ENCODE measurements at regions not wholly inside any gene's neighbourhood (a gene's known extent, or its start where the extent isn't known, plus 50 kb on each side); places are given as distances from the start of the nearest gene placed in this dataset.
A peak's percentile ranks its signal among the peaks of the same experiment; 100 is the strongest.
"Not testable (repeated sequence)": the region's sequence is repeated elsewhere in the genome, so short reads cannot be mapped to it uniquely, and the experiment has no call there.

DNA sequence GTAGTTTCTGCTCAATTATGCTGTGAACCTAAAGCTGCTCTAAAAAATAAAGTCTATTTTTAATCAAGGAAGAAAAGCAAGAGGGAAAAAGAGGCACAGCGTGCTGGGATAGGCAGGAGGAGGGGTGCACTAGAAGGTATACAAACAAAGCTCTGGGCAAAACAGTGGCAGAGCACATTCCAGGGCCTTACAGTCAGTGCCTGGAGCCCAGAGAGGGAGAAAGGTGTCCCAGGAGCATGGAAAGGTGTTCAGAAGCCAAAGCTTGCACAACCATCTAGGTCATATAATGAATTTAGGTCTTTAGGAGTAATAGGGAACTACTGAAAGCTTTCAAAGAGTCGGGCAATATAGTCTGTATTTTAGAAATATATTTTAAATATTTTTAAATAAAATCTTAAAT lies 163.6 kb upstream of the PALMD start:
- no peak for ATAC-seq (ENCODE audit: poor library complexity)
- no peak for DNase-seq
- intact Hi-C loops (cut with DNase I): loop anchor here (10.0 kb wide), 1 partner anchor 297 kb away; no protein-coding TSS in a partner anchor

DNA sequence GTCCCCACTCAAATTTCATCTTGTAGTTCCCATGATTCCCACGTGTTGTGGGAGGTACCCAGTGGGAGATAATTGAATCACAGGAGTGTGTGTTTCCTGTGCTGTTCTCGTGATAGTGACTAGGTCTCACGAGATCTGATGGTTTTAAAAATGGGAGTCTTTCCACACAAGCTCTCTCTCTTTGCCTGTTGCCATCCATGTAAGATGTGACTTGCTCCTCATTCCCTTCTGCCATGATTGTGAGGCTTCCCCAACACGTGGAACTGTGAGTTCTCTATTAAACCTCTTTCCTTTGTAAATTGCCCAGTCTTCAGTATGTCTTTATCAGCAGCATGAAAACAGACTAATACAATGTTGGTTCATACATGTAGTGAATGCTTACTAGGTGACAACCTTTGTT lies 163.2 kb upstream of the PALMD start:
- ATAC-seq (ENCODE audit: poor library complexity) (no peak), DNase-seq (no peak)
- intact Hi-C loops (cut with DNase I): loop anchor here (10.0 kb wide), 1 partner anchor 298 kb away; no protein-coding TSS in a partner anchor

DNA sequence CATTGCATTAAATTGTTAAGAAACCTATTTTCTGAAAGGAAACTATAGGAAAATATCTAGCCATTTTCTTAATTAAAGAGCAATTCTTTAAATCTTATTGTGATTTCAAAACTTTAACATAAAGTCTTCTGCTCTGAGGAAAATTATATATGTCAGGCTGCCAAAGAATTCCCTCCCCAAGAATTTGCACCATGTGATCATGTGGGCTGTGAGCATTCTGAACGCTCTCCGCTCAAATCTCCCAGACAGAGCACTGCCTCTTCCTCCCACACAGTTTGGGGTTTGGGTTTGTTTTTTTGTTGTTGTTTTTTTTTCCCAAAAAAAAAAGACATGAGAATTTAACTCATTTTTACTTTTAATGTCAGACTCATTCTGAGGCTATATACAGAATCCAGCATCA lies 155.9 kb upstream of the PALMD start:
- ATAC-seq (ENCODE audit: poor library complexity): no peak

DNA sequence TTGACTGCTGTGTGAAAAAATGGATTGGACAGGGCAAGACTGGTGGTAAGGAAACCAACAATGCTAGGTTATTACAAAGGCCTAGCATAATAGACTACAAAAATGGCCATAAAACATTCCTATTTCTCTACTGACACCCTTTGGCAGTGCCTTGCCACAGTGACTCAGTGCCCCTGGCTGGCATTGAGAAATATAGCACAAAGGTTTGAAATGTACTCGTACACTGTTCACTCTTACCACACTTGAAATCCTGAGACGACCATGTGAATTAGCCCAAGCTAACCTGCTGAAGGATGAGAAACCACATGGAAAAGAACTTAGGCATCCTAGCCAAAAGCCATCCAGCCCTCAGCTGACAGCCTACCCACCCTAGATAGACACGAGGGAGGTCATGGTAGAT lies 149.8 kb upstream of the PALMD start:
- DNase-seq (no peak), ATAC-seq (ENCODE audit: poor library complexity) (no peak)
- intact Hi-C loops (cut with DNase I): no loop called here

More for the DNA sequence above, 155.9 kb upstream of the PALMD start:
- intact Hi-C loops (cut with DNase I): no loop called here
- DNase-seq: no peak

DNA sequence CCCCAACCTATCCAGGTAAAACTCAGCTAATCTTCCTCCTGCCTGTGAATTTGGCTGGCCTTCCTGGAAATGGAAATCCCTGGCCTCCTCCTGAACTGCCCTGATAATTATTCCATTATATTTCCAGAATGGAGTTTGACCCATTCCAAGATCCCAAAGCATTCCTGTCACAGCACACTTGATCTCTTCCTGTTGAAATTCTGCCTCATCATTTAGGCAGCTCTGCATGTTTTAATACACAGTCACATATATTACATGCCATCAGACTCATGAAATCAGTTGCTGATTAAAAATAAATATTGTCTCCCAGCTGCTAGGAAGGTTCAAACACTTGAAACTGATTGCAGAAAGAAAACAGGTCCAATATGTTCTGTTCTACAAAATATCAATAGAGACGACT lies 148.2 kb upstream of the PALMD start:
- intact Hi-C loops (cut with DNase I): no loop called here
- ATAC-seq (ENCODE audit: poor library complexity) (no peak), DNase-seq (no peak)

DNA sequence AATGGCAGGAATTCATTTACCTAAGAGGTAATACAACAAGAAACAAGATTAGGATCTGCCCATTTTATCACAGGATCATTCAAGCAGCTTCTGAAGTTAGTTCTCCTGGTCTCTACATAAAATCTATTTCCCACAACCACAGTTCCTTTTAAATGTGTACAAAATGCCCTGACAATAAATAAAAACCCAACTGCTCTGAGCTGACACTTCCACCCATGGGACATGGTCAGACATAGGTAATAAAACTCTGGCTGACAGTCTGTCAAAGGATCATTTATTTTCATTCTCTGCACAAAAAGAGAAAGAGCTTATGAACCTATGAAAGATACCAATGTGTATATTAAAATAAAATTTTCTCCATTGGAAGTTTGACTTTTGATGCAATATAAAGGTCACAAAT lies 145.4 kb upstream of the PALMD start:
- no peak for ATAC-seq (ENCODE audit: poor library complexity)
- intact Hi-C loops (cut with DNase I): no loop called here
- DNase-seq: no peak

DNA sequence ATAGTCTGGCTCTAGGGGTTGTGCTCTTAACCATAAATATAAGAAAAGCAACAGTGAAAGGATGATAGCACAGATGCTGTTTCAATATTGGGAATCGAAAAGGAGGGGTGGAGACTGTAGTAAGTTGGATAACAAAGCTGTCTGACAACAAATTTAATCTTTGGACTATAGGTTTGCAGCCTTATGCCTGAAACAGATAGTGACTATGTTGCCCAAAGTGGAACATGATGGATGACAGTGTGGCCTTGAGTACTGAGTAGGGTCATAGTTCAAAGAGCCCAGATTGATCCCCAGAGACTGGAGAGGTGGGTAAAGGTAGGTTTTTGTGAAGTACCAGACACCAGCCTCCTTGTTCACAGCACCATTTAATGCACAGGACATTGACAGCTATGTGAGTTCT lies 144.0 kb upstream of the PALMD start:
- intact Hi-C loops (cut with DNase I): no loop called here
- no peak for ATAC-seq (ENCODE audit: poor library complexity)
- DNase-seq: no peak

DNA sequence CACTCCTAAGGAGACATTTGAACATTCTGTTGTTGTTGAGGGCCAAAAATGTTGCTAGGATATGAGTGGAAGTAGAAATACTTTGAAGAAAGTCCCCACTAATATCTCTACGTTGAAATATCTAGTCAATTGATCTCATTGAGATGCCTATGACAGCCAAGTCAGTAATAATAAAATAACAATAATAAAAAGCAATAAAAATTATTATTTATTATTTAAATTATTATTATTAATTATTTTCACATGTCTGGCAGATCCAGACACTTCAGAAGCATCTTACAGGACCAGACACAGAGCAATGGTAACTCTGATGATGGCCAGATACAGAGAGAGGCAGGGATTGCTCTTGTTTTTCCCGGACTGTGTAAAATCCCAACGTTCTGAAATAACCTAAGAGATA lies 143.5 kb upstream of the PALMD start:
- intact Hi-C loops (cut with DNase I): no loop called here
- ATAC-seq (ENCODE audit: poor library complexity): no peak
- no peak for DNase-seq

DNA sequence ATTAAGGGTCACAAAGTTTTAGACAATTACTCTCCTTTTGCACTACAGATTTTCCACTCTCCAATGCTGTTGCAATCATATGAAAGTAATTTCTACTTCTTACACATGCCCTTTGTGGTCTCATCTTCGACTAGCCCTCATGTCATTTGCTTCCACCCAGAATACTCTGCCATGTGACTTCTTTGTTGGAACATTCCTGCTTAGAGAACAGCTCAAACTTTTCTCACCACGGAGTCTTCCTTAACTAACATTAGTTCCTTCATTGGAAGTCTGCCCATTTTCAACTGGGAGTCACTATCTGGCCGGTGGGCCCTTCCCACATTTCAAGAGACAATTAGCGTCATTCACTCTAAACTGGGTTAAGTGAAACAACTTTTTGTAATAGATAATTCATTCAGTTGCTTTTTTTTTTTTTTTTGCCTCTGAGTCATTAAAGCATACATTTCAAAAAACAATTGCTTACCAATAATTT lies 142.6 kb upstream of the PALMD start:
- intact Hi-C loops (cut with DNase I): no loop called here
- DNase-seq (no peak), ATAC-seq (ENCODE audit: poor library complexity) (peak; percentile 74)

DNA sequence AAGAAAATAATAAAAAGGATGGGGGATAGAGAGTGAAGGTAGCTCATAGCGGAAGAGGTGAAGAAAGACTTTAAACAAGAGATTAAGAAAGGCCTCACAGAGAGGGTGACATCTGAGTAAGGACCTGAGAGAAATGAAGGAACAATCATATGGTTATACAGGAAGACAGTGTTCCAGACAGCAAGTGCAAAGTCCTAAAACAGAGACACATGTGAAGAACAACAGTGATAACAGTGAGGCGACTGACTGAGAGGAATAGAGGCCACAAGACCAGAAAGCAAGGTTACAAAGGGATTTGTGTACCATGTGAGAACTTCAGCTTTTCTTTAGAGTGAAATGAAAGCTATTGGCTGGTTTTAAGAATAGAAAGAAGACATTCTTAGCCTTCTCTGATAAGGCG lies 141.6 kb upstream of the PALMD start:
- intact Hi-C loops (cut with DNase I): no loop called here
- DNase-seq: no peak
- ATAC-seq (ENCODE audit: poor library complexity): no peak

DNA sequence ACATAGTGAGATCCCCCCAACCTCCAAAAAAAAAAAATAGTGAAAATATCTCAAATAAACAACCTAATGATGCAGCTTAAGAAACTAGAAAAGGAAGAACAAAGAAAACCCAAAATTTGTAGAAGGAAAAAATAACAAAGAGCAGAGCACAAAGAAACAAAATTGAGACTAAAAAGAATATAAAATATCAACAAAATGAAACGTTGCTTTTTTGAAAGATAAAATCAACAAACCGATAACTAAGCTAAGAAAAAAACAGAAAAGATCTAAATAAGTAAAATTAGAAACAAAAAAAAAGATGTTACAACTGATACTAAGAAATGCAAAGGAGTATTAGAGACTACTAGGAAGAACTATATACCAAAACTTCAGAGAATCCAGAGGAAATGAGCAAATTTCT lies 139.3 kb upstream of the PALMD start:
- DNase-seq (no peak), ATAC-seq (ENCODE audit: poor library complexity) (no peak)

DNA sequence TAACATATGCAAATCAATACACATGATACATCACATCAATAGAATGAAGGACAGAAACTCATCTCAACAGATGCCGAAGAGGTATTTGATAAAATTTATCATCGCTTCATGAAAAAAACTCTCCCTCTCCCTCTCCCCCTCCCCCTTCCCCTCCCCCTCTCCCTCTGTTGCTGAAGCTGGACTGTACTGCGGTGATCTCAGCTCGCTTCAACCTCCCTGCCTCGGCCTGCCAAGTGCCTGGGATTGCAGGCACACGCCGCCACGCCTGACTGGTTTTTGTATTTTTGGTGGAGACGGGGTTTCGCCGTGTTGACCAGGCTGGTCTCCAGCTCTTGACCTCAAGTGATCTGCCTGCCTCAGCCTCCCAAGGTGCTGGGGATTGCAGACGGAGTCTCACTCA lies 138.5 kb upstream of the PALMD start:
- ATAC-seq (ENCODE audit: poor library complexity); intact Hi-C loops (cut with DNase I); DNase-seq: not testable (repeated sequence)

More for the DNA sequence above, 139.3 kb upstream of the PALMD start:
- intact Hi-C loops (cut with DNase I): no loop called here

DNA sequence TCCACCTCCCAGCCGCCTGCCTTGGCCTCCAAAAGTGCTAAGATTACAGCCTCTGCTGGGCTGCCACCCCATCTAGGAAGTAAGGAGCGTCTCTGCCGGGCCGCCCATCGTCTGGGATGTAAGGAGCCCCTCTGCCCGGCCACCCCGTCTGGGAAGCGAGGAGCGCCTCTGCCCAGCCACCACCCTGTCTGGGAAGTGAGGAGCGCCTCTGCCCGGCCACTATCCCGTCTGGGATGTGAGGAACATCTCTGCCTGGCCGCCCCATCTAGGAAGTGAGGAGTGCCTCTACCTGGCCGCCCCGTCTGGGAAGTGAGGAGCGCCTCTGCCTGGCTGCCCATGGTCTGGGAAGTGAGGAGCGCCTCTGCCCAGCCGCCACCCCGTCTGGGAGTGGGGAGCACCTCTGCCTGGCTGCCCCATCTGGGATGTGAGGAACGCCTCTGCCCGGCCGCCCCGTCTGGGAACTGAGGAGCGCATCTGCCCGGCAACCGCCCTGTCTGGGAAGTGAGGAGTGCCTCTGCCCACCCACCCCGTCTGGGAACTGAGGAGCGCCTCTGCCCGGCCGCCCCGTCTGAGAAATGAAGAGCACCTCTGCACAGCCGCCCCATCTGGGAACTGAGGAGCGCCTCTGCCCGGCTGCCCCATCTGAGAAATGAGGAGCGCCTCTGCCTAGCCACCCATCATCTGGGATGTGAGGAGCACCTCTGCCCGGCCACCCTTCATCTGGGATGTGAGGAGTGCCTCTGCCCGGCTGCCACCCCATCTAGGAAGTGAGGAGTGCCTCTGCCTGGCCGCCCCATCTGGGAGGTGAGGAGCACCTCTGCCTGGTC lies 137.8 kb upstream of the PALMD start:
- intact Hi-C loops (cut with DNase I): no loop called here
- DNase-seq (no peak), ATAC-seq (ENCODE audit: poor library complexity) (no peak)

DNA sequence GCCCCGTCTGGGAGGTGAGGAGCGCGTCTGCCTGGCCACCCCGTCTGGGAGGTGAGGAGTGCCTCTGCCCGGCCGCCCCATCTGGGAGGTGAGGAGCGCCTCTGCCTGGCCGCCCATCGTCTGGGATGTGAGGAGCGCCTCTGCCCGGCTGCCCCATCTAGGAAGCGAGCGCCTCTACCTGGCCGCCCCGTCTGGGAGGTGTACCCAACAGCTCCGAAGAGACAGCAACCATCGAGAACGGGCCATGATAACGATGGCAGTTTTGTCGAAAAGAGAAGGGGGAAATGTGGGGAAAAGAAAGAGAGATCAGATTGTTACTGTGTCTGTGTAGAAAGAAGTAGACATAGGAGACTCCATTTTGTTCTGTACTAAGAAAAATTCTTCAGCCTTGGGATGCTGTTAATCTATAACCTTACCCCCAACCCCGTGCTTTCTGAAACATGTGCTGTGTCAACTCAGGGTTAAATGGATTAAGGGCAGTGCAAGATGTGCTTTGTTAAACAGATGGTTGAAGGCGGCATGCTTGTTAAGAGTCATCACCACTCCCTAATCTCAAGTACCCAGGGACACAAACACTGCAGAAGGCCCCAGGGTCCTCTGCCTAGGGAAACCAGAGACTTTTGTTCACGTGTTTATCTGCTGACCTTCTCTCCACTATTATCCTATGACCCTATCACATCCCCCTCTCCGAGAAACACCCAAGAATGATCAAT lies 137.0 kb upstream of the PALMD start:
- DNase-seq: peak; percentile 41
- intact Hi-C loops (cut with DNase I); ATAC-seq (ENCODE audit: poor library complexity): not testable (repeated sequence)

DNA sequence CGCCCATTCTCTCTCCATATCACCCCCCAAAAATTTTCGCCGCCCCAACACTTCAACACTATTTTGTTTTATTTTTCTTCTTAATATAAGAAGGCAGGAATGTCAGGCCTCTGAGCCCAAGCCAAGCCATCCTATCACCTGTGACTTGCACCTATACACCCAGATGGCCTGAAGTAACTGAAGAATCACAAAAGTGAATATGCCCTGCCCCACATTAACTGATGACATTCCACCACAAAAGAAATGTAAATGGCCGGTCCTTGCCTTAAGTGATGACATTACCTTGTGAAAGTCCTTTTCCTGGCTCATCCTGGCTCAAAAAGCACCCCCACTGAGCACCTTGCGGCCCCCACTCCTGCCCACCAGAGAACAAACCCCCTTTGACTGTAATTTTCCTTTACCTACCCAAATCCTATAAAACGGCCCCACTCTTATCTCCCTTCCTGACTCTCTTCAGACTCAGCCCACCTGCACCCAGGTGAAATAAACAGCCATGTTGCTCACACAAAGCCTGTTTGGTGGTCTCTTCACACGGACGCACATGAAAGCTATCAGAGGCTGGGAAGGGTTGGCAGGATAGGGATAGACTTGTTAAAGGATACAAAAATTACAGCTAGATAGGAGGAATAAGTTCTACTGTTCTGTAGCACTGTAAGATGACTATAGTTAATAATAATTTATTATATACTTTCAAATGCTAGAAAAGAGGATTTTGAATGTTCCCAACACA lies 130.9 kb upstream of the PALMD start:
- intact Hi-C loops (cut with DNase I); ATAC-seq (ENCODE audit: poor library complexity); DNase-seq: not testable (repeated sequence)

DNA sequence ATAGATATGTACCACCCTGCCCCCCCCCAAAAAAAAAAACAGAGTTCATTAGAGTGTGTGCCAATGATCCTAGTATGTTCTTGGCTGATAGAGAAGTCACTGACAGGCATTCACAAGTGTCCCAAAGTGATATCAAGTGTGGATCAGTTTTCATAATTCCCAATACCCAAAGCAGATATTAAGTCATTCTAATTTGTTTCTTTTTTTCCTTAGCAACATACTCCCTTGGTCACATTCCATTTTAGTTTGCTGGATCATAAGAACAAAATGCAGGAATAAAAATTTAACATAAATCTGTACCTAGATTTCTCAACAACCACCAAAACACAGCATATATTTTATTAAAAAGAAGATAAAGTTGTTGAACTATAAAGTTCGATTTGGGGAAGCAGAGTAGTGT lies 129.8 kb upstream of the PALMD start:
- intact Hi-C loops (cut with DNase I): no loop called here

DNA sequence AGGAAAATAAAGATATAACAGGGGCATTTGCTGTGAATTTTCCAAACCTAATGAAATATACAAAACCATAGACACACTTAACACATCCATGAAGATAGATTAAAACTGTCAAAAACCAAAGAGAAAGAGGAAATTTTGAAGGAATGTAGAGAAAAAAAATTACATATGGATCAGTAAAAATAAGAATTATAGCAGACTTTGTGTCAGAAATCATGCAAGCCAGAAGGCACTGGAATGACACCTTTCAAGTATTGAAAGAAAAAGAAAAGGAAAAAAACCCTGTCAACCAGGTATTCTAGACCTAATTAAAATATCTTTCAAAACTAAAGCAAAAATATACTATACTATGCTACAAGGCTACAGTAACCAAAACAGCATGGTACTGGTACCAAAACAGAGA lies 125.8 kb upstream of the PALMD start:
- intact Hi-C loops (cut with DNase I): no loop called here
- DNase-seq: no peak
- ATAC-seq (ENCODE audit: poor library complexity): no peak

More for the DNA sequence above, 129.8 kb upstream of the PALMD start:
- ATAC-seq (ENCODE audit: poor library complexity) (peak; percentile 39), DNase-seq (no peak)

DNA sequence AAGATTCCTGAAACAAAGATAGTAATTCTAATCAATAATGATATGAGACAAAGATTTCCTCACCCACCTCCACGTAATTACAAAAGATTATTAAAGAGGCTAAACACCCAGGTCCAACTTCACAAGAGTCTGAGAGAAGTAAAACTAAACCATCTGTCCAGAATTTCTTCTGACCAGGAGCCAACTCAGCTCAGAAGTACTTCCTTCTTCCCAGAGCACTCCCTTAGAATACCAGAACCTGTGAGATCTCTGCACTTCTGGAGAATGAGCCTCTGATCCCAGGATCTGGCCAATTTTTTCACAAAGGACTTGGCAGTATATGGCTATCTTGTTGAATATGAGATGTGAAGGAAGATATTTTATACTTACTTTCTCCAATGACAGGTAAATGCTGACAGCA lies 120.6 kb upstream of the PALMD start:
- intact Hi-C loops (cut with DNase I): loop anchor here (5.0 kb wide), 1 partner anchor 122 kb away; the partner anchor contains the start of gene PALMD
- DNase-seq (no peak), ATAC-seq (ENCODE audit: poor library complexity) (no peak)

DNA sequence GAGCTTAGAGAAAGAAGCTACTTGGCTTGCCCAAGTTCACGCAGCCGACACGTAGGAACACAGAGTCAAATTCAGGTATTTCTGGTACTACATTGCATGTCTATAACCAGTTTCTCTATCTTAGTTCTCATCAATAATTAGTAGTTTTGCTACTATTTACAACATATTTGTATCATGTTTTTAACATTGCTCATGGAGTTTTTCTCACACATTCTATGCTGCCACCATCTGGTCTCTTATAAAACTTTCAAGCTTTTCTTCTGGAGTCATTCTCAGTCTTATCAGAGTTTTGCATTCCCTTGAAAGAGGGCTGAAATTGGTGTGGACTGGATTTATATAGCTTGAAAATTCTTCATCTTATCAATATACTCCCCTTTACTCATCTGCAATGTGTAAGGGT lies 118.8 kb upstream of the PALMD start:
- intact Hi-C loops (cut with DNase I): loop anchor here (5.0 kb wide), 1 partner anchor 120 kb away; the partner anchor contains the start of gene PALMD

More for the DNA sequence above, 118.8 kb upstream of the PALMD start:
- DNase-seq (no peak), ATAC-seq (ENCODE audit: poor library complexity) (peak; percentile 48)

Data from Right ventricle myocardium superior (tissue), 1 donor.